OCI-LY7 (cell line): ENCODE measurements at regions not wholly inside any gene's neighbourhood (a gene's known extent, or its start where the extent isn't known, plus 50 kb on each side); places are given as distances from the start of the nearest gene placed in this dataset.

Experiments used
- CTCF ChIP-seq: fragments of 200-600 bp; sonication (generic); conservative IDR thresholded peaks from 2 replicates; pipeline ENCODE4 v1.5.1; 2014; ENCODE audit warnings: mild to moderate bottlenecking, antibody characterized with exemption, low read length, moderate library complexity, mixed read lengths
- EZH2phosphoT487 ChIP-seq: fragments of 200-600 bp; sonication (generic); IDR thresholded peaks from 2 replicates; pipeline ENCODE4 v1.6.1; 2018; ENCODE audit warnings: low read depth, borderline replicate concordance, mild to moderate bottlenecking, mixed run types, antibody characterized with exemption, low read length, moderate library complexity, mixed read lengths

DNA sequence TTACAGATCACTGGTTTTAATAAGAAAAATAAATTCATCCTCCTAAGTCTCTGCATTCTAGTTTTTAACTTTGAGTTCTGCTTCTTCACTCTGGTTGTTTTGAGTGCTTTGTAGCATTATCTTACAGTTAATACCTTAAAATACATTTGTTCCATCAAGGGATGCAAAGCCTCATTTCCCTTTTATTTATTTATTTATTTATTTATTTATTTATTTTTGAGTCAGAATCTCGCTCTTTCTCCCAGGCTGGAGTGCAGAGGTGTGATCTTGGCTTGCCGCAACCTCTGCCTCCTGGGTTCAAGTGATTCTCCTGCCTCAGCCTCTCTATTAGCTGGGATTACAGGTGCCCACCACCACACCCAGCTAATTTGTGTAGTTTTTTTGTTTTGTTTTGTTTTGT, 147.8 kb downstream of the ZNF326 start:
- TF ChIP-seq CTCF, result no peak
- no peak for TF ChIP-seq EZH2phosphoT487
